ENCODE measurements at regions not wholly inside any gene's neighbourhood (a gene's known extent, or its start where the extent isn't known, plus 50 kb on each side); places are given as distances from the start of the nearest gene placed in this dataset.

GRCh38 chr12:66902020-66902419 is 223.1 kb upstream of the GRIP1 start:
- DNase-seq (ENCODE audit: low spot score) (no peak), ATAC-seq (no peak)

- DNase-seq (ENCODE audit: low spot score), result no peak
- ATAC-seq, result no peak
Observed at GRCh38 chr12:66903782-66904396, 225.0 kb upstream of the GRIP1 start.

GRCh38 chr12:66905201-66905600 is 226.3 kb upstream of the GRIP1 start:
- ATAC-seq (no peak), DNase-seq (ENCODE audit: low spot score) (no peak)

GRCh38 chr12:66910366-66910974 is 231.6 kb upstream of the GRIP1 start:
- no peak for DNase-seq (ENCODE audit: low spot score)
- no peak for ATAC-seq

GRCh38 chr12:66915306-66915904 is 236.5 kb upstream of the GRIP1 start:
- no peak for DNase-seq (ENCODE audit: low spot score)
- no peak for ATAC-seq

- ATAC-seq (no peak), DNase-seq (ENCODE audit: low spot score) (no peak)
Observed at GRCh38 chr12:66916189-66916588, 237.3 kb upstream of the GRIP1 start.

- DNase-seq (ENCODE audit: low spot score) (no peak), ATAC-seq (no peak)
Observed at GRCh38 chr12:66919466-66919865, 240.6 kb upstream of the GRIP1 start.

GRCh38 chr12:66920205-66920604 is 241.3 kb upstream of the GRIP1 start:
- ATAC-seq (no peak), DNase-seq (ENCODE audit: low spot score) (no peak)

GRCh38 chr12:66921151-66921550 is 242.3 kb upstream of the GRIP1 start:
- no peak for DNase-seq (ENCODE audit: low spot score)
- ATAC-seq, result no peak

- no peak for ATAC-seq
- DNase-seq (ENCODE audit: low spot score), result no peak
Observed at GRCh38 chr12:66925083-66925482, 246.2 kb upstream of the GRIP1 start.

GRCh38 chr12:66929121-66929520 is 250.2 kb upstream of the GRIP1 start:
- DNase-seq (ENCODE audit: low spot score), result no peak

GRCh38 chr12:66931091-66931490 is 252.2 kb upstream of the GRIP1 start:
- ATAC-seq, result no peak
- no peak for DNase-seq (ENCODE audit: low spot score)

More at GRCh38 chr12:66929121-66929520, 250.2 kb upstream of the GRIP1 start:
- ATAC-seq, result no peak

GRCh38 chr12:66932126-66932525 is 253.2 kb upstream of the GRIP1 start:
- ATAC-seq, result no peak

GRCh38 chr12:66934302-66935062 is 255.6 kb upstream of the GRIP1 start:
- DNase-seq (ENCODE audit: low spot score) (no peak), ATAC-seq (no peak)

More at GRCh38 chr12:66932126-66932525, 253.2 kb upstream of the GRIP1 start:
- DNase-seq (ENCODE audit: low spot score), result no peak

GRCh38 chr12:66941150-66941549 is 262.3 kb upstream of the GRIP1 start:
- no peak for ATAC-seq

GRCh38 chr12:66942741-66943465 is 264.0 kb upstream of the GRIP1 start:
- no peak for ATAC-seq

More at GRCh38 chr12:66941150-66941549, 262.3 kb upstream of the GRIP1 start:
- DNase-seq (ENCODE audit: low spot score), result no peak

GRCh38 chr12:66944365-66944764 is 265.5 kb upstream of the GRIP1 start:
- no peak for DNase-seq (ENCODE audit: low spot score)
- no peak for ATAC-seq

More at GRCh38 chr12:66942741-66943465, 264.0 kb upstream of the GRIP1 start:
- no peak for DNase-seq (ENCODE audit: low spot score)

- DNase-seq (ENCODE audit: low spot score), result no peak
Observed at GRCh38 chr12:66945189-66945817, 266.4 kb upstream of the GRIP1 start.

GRCh38 chr12:66947119-66947518 is 268.2 kb upstream of the GRIP1 start:
- DNase-seq (ENCODE audit: low spot score) (no peak), ATAC-seq (no peak)

More at GRCh38 chr12:66945189-66945817, 266.4 kb upstream of the GRIP1 start:
- ATAC-seq, result no peak

GRCh38 chr12:66952668-66953067 is 273.8 kb upstream of the GRIP1 start:
- no peak for DNase-seq (ENCODE audit: low spot score)
- ATAC-seq, result no peak
